Lower leg skin (tissue), 3 donors: ENCODE measurements at regions not wholly inside any gene's neighbourhood (a gene's known extent, or its start where the extent isn't known, plus 50 kb on each side); places are given as distances from the start of the nearest gene placed in this dataset.

Experiments used
- CTCF ChIP-seq, 3 donors: fragments of 450-650 bp; IDR thresholded peaks; one replicate each; pipeline ENCODE4 v1.5.1; 2016; ENCODE audit warnings: antibody characterized with exemption in 3 of 3, mild to moderate bottlenecking in 3 of 3, moderate library complexity in 2 of 3
- POLR2A ChIP-seq, 2 donors: fragments of 450-650 bp; IDR thresholded peaks; one replicate each; pipeline ENCODE4 v1.6.1; 2016 to 2017; ENCODE audit warnings: antibody characterized with exemption in 2 of 2, mild to moderate bottlenecking in 1 of 2, moderate library complexity in 1 of 2

GRCh38 chr9:126067031-126067734, 259.4 kb upstream of the MVB12B start:
- no peak for TF ChIP-seq POLR2A (IDR thresholded peaks at IDR 0.05)
- no peak for TF ChIP-seq CTCF (IDR thresholded peaks at IDR 0.05)
